ENCODE measurements at regions not wholly inside any gene's neighbourhood (a gene's known extent, or its start where the extent isn't known, plus 50 kb on each side); places are given as distances from the start of the nearest gene placed in this dataset.

DNA sequence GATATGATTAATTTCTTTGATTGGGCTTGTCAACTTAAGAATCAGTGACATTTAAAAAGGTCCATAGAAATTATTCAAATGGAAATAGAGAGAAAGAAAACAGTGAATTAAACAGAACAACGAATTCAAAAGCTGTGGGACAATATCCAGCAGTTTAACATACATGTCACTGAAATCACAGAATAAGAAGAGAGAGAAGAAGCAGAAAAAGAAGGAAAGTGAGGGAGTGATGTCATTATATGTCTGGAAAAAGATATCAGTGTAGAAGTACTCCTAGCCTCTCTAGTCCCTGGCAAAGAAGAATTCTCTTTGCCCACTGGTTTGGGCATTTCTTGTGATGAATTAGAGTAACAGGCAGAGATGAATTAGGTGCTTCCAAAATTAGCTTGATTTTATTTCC, 109.2 kb upstream of the ABCA1 start:
- H3K9me3 ChIP-seq: no peaks in the 10 kb centered on the region
- no peak for TF ChIP-seq POLR2AphosphoS5 (IDR thresholded peaks at IDR 0.05)
- TF ChIP-seq, protein P1, sequence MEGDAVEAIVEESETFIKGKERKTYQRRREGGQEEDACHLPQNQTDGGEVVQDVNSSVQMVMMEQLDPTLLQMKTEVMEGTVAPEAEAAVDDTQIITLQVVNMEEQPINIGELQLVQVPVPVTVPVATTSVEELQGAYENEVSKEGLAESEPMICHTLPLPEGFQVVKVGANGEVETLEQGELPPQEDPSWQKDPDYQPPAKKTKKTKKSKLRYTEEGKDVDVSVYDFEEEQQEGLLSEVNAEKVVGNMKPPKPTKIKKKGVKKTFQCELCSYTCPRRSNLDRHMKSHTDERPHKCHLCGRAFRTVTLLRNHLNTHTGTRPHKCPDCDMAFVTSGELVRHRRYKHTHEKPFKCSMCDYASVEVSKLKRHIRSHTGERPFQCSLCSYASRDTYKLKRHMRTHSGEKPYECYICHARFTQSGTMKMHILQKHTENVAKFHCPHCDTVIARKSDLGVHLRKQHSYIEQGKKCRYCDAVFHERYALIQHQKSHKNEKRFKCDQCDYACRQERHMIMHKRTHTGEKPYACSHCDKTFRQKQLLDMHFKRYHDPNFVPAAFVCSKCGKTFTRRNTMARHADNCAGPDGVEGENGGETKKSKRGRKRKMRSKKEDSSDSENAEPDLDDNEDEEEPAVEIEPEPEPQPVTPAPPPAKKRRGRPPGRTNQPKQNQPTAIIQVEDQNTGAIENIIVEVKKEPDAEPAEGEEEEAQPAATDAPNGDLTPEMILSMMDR (IDR thresholded peaks at IDR 0.05): no peak
- TF ChIP-seq EP300 (IDR thresholded peaks at IDR 0.05): no peak
- no peak for TF ChIP-seq POLR2A (IDR thresholded peaks at IDR 0.05)
- no peaks in the 10 kb centered on the region for H3K36me3 ChIP-seq
- 89% methylated on average over 1 of the region's 1 CpG for WGBS
- no peaks in the 10 kb centered on the region for H3K4me1 ChIP-seq
- no peak overlapping the region for H3K4me3 ChIP-seq
- no peak overlapping the region for H3K27ac ChIP-seq
- no peaks in the 10 kb centered on the region for H3K27me3 ChIP-seq
- DNase-seq (ENCODE audit: low spot score in 2 of 2): no peak

DNA sequence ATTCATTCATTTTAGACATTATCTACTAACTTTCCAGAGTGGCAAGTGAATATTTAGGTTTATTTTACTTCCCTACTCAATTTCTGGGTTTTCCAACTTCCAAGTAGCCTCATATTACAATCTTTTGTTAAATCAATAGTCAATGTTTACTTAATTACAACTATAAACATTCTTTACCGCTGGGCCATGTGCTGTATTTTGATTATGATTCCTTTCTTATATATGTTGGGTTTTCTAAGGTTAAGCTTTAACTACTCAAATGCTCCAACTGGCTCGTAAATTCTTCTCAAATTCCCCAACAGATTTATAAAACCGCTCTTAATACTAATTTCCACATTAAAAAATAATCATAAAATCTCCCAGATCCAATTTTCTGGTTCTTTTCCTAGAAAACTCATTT, 110.1 kb upstream of the ABCA1 start:
- no peak overlapping the region for H3K27ac ChIP-seq
- H3K27me3 ChIP-seq: no peaks in the 10 kb centered on the region
- H3K9me3 ChIP-seq: no peaks in the 10 kb centered on the region
- TF ChIP-seq EP300 (IDR thresholded peaks at IDR 0.05) (no peak), POLR2A (IDR thresholded peaks at IDR 0.05) (no peak), POLR2AphosphoS5 (IDR thresholded peaks at IDR 0.05) (no peak)
- TF ChIP-seq, protein P1 (IDR thresholded peaks at IDR 0.05): no peak
- H3K4me1 ChIP-seq: no peaks in the 10 kb centered on the region
- 83% methylated on average over 3 of the region's 3 CpGs for WGBS
- DNase-seq (ENCODE audit: low spot score in 2 of 2): no peak
- H3K36me3 ChIP-seq: no peaks in the 10 kb centered on the region
- H3K4me3 ChIP-seq: no peak overlapping the region

DNA sequence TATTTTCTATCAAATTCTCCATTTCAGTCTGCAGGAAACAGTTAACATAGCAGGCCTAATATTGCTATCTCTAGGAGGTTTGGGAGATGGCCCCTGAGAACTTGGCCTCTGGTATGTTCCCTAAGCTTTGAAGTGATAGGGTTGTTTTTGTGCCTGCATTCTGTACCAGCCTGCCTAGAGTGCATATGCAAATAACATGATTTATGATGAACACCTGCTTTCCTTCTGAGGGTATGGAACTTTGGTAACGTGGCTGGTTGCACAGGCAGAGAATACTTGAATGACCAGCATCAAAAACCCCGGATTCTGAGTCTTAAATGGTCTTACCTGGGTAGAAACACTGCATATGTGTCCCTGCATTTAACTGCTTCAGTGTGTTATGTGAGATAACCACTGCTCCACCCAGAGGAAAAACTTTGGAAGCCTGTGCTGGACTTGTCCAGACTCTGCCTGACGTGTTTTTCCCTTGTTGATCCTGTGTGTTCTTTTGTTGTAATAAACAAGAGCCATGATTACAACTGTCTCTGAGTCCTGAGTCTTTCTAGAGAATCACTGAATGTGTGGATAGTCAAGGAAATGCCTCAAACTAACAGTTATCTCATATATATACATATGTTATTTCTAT, 111.3 kb upstream of the ABCA1 start:
- Histone ChIP-seq H3K27ac (no peak overlapping the region), H3K36me3 (no peaks in the 10 kb centered on the region), H3K9me3 (no peaks in the 10 kb centered on the region), H3K4me1 (no peaks in the 10 kb centered on the region), H3K27me3 (no peaks in the 10 kb centered on the region), H3K4me3 (no peak overlapping the region)
- TF ChIP-seq POLR2AphosphoS5 (IDR thresholded peaks at IDR 0.05): no peak
- TF ChIP-seq, protein P1 (IDR thresholded peaks at IDR 0.05): no peak
- no peak for TF ChIP-seq EP300 (IDR thresholded peaks at IDR 0.05)
- no peak for TF ChIP-seq POLR2A (IDR thresholded peaks at IDR 0.05)
- no peak for DNase-seq (ENCODE audit: low spot score in 2 of 2)
- 50% methylated on average over 3 of the region's 3 CpGs for WGBS

DNA sequence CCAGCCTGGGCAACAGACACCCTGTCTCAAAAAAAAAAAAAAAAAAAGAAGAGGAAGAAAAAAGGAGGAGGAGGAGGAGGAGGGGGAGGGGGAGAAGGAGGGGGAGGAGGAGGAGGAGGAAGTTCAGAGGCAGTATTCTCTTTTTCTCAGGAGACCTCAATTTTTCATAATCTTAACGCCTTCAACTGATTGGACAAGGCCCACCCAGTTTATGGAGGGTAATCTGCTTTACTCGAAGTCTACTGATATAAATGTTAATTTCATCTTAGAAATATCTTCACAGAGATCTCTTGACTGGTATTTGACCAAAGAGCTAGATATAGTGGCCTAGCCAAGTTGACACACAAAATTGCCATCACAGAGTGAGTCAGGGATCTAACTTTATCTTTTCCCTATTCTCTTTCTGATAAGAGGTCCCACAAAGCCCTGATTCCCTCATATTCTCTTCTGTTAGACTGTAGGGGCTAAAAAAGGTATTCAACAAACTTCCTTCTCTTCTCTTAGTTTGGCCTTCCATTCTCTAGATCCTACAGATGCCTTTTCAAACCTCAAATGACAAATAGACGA, 115.5 kb upstream of the ABCA1 start:
- Histone ChIP-seq H3K27me3 (no peaks in the 10 kb centered on the region), H3K36me3 (no peaks in the 10 kb centered on the region), H3K4me1 (no peaks in the 10 kb centered on the region), H3K27ac (no peak overlapping the region), H3K4me3 (no peak overlapping the region), H3K9me3 (no peaks in the 10 kb centered on the region)
- TF ChIP-seq EP300 (IDR thresholded peaks at IDR 0.05) (no peak), POLR2AphosphoS5 (IDR thresholded peaks at IDR 0.05) (no peak)
- no peak for DNase-seq (ENCODE audit: low spot score in 2 of 2)
- 90% methylated on average over 3 of the region's 3 CpGs for WGBS

DNA sequence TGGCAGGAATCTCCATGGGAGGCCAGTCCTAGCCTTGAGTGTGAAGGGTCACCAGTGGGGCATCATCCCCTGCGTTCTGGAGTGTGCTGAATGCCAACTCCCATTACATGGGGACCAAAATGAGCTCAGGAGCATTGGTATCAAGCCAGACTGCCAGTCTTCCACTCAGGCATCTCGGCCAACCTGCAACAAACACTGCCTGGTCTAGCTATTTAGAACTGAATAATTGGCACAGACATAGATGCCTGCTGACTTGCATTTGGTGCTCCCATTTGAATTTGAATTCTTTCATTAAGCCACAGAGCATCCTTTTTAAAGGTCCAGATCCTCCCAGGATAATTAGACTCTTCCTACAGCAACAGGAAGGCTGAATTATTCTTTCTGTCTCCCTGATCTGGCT, 116.6 kb upstream of the ABCA1 start:
- Histone ChIP-seq H3K27me3 (no peaks in the 10 kb centered on the region), H3K36me3 (no peaks in the 10 kb centered on the region), H3K4me3 (no peak overlapping the region), H3K9me3 (no peaks in the 10 kb centered on the region), H3K27ac (no peak overlapping the region), H3K4me1 (no peaks in the 10 kb centered on the region)
- TF ChIP-seq, protein P1 (IDR thresholded peaks at IDR 0.05): no peak
- TF ChIP-seq EP300 (IDR thresholded peaks at IDR 0.05) (no peak), POLR2A (IDR thresholded peaks at IDR 0.05) (no peak), POLR2AphosphoS5 (IDR thresholded peaks at IDR 0.05) (no peak)
- WGBS: 62% methylated on average over 2 of the region's 2 CpGs
- DNase-seq (ENCODE audit: low spot score in 2 of 2): no peak

Data from suprapubic skin (tissue), 4 donors.